Testis (tissue), 2 donors: ENCODE measurements at regions not wholly inside any gene's neighbourhood (a gene's known extent, or its start where the extent isn't known, plus 50 kb on each side); places are given as distances from the start of the nearest gene placed in this dataset.

ENCODE experiments used
- DNase-seq: peaks from one replicate; pipeline ENCODE4 v3.0.0-alpha.2; 2019
- H3K27ac ChIP-seq, 2 donors: fragments of 200-600 bp; sonication (generic); one replicate each; pipeline ENCODE4 v1.5.1; 2019
- H3K27me3 ChIP-seq: fragments of 200-600 bp; sonication (generic); one replicate; pipeline ENCODE4 v1.5.1; 2019
- H3K36me3 ChIP-seq: fragments of 200-600 bp; sonication (generic); one replicate; pipeline ENCODE4 v1.5.1; 2017; ENCODE audit warnings: low read depth; ENCODE audit errors: missing control alignments
- H3K4me1 ChIP-seq: fragments of 200-600 bp; sonication (generic); one replicate; pipeline ENCODE4 v1.5.1; 2019
- H3K4me3 ChIP-seq, 2 donors: fragments of 200-600 bp; sonication (generic); one replicate each; pipeline ENCODE4 v1.5.1; 2017 to 2019
- H3K9me3 ChIP-seq: fragments of 200-600 bp; sonication (generic); one replicate; pipeline ENCODE4 v1.5.1; 2017
- POLR2A ChIP-seq: fragments of 450-650 bp; IDR thresholded peaks from one replicate; pipeline ENCODE4 v1.6.1; 2017; ENCODE audit warnings: antibody characterized with exemption, mild to moderate bottlenecking, moderate library complexity
- WGBS, 2 donors: methylation state at CpG; one replicate each; pipeline ENCODE4 v1.1.5; 2018; 5-methylcytosine and 5-hydroxymethylcytosine counted together
- intact Hi-C: fragments of 100-400 bp; cut with DNase I; formaldehyde crosslinking; loops from one replicate; pipeline ENCODE4 v1.15.1; 2023; ENCODE audit warnings: low total_unique reads
- TF ChIP-seq, protein P1 (sequence below), 3 experiments: fragments of 450-650 bp in 2 of 3; fragments of 200-600 bp in 1 of 3; sonication (generic) in 1 of 3; IDR thresholded peaks; one replicate each; pipeline ENCODE4 v1.5.1; 2016 to 2019; ENCODE audit warnings: antibody characterized with exemption in 3 of 3, mild to moderate bottlenecking in 2 of 3, moderate library complexity in 1 of 3

GRCh38 chr2:183718246-183718645 is 594.0 kb downstream of the NUP35 start:
- Histone ChIP-seq H3K4me1 (no peaks in the 10 kb centered on the region), H3K36me3 (no peaks in the 10 kb centered on the region), H3K4me3 (no peak overlapping the region), H3K27ac (no peak overlapping the region), H3K9me3 (no peaks in the 10 kb centered on the region), H3K27me3 (no peaks in the 10 kb centered on the region)
- WGBS, 2 donors, result 66 to 92% methylated on average over 3 of the region's 3 CpGs
- no peak for DNase-seq
- intact Hi-C loops, result no loop called here
- TF ChIP-seq POLR2A, result no peak
- TF ChIP-seq, protein P1, sequence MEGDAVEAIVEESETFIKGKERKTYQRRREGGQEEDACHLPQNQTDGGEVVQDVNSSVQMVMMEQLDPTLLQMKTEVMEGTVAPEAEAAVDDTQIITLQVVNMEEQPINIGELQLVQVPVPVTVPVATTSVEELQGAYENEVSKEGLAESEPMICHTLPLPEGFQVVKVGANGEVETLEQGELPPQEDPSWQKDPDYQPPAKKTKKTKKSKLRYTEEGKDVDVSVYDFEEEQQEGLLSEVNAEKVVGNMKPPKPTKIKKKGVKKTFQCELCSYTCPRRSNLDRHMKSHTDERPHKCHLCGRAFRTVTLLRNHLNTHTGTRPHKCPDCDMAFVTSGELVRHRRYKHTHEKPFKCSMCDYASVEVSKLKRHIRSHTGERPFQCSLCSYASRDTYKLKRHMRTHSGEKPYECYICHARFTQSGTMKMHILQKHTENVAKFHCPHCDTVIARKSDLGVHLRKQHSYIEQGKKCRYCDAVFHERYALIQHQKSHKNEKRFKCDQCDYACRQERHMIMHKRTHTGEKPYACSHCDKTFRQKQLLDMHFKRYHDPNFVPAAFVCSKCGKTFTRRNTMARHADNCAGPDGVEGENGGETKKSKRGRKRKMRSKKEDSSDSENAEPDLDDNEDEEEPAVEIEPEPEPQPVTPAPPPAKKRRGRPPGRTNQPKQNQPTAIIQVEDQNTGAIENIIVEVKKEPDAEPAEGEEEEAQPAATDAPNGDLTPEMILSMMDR (IDR thresholded peaks at IDR 0.05), result no peak

- no peaks in the 10 kb centered on the region for H3K9me3 ChIP-seq
- no peak for DNase-seq
- no peaks in the 10 kb centered on the region for H3K36me3 ChIP-seq
- H3K27ac ChIP-seq, result no peak overlapping the region
- H3K27me3 ChIP-seq, result no peaks in the 10 kb centered on the region
- WGBS, 2 donors, result 93 to 96% methylated on average over 2 of the region's 2 CpGs
- intact Hi-C loops, result no loop called here
- no peak for TF ChIP-seq POLR2A
- TF ChIP-seq, protein P1 (IDR thresholded peaks at IDR 0.05), result no peak
- H3K4me3 ChIP-seq, result no peak overlapping the region
- no peaks in the 10 kb centered on the region for H3K4me1 ChIP-seq
Observed at GRCh38 chr2:183723278-183723677, 599.0 kb downstream of the NUP35 start.

GRCh38 chr2:183729380-183729779 is 605.1 kb downstream of the NUP35 start:
- intact Hi-C loops, result no loop called here
- no peak overlapping the region for H3K4me3 ChIP-seq
- no peak for DNase-seq

GRCh38 chr2:183740241-183740640 is 616.0 kb downstream of the NUP35 start:
- WGBS, 2 donors, result 80 to 84% methylated on average over 2 of the region's 2 CpGs
- H3K36me3 ChIP-seq, result no peaks in the 10 kb centered on the region
- H3K27me3 ChIP-seq, result no peaks in the 10 kb centered on the region
- intact Hi-C loops, result no loop called here
- no peak for DNase-seq
- no peak overlapping the region for H3K4me3 ChIP-seq
- no peaks in the 10 kb centered on the region for H3K9me3 ChIP-seq
- TF ChIP-seq POLR2A, result no peak
- TF ChIP-seq, protein P1 (IDR thresholded peaks at IDR 0.05), result no peak
- no peak overlapping the region for H3K27ac ChIP-seq
- no peaks in the 10 kb centered on the region for H3K4me1 ChIP-seq

More at GRCh38 chr2:183729380-183729779, 605.1 kb downstream of the NUP35 start:
- Histone ChIP-seq H3K36me3 (no peaks in the 10 kb centered on the region), H3K9me3 (no peaks in the 10 kb centered on the region), H3K27ac (no peak overlapping the region), H3K4me1 (no peaks in the 10 kb centered on the region), H3K27me3 (no peaks in the 10 kb centered on the region)
- no peak for TF ChIP-seq POLR2A
- TF ChIP-seq, protein P1 (IDR thresholded peaks at IDR 0.05), result no peak
- WGBS, 2 donors, result 73 to 79% methylated on average over 2 of the region's 2 CpGs

GRCh38 chr2:183752571-183752970 is 628.3 kb downstream of the NUP35 start:
- WGBS, 2 donors, result 86 to 90% methylated on average over 3 of the region's 3 CpGs
- DNase-seq, result no peak
- no peak for TF ChIP-seq POLR2A
- TF ChIP-seq, protein P1 (IDR thresholded peaks at IDR 0.05), result no peak
- Histone ChIP-seq H3K4me3 (no peak overlapping the region), H3K4me1 (no peaks in the 10 kb centered on the region), H3K27ac (no peak overlapping the region), H3K36me3 (no peaks in the 10 kb centered on the region), H3K27me3 (no peaks in the 10 kb centered on the region), H3K9me3 (no peaks in the 10 kb centered on the region)
- intact Hi-C loops, result no loop called here
